Iris pigment epithelial cell (primary cell): ENCODE measurements at regions not wholly inside any gene's neighbourhood (a gene's known extent, or its start where the extent isn't known, plus 50 kb on each side); places are given as distances from the start of the nearest gene placed in this dataset.

Experiments used
- DNase-seq: peaks from one replicate; pipeline ENCODE4 v3.0.0-alpha.2; 2011; ENCODE audit warnings: low read depth

DNA sequence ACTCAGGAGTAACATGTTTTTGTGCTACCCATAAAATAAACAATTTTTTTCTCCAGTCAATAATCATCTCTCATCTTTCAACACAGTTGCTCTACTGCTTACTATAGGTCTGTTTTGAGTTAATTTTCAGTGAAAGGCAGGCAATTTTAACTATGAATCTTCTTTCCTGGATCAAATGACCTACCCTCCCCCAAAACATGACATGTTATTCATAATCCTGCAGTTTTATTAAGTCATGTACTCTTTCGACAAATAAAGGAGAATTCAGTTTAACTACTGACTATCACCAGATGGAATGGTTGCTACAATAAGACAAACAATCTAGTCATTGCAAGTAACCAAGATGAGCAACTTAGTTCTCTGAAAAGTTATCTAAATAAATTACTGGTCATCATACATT, 106.0 kb upstream of the FAR2 start:
- peak; percentile 35 for DNase-seq

- no peak for DNase-seq
Measured at GRCh38 chr12:29044799-29045198, 104.3 kb upstream of the FAR2 start.

- no peak for DNase-seq
Measured at GRCh38 chr12:29048787-29049186, 100.3 kb upstream of the FAR2 start.

GRCh38 chr12:29050503-29050902, 98.6 kb upstream of the FAR2 start:
- no peak for DNase-seq

- DNase-seq, result peak; percentile 51
Measured at GRCh38 chr12:29051221-29051620, 97.9 kb upstream of the FAR2 start.

DNA sequence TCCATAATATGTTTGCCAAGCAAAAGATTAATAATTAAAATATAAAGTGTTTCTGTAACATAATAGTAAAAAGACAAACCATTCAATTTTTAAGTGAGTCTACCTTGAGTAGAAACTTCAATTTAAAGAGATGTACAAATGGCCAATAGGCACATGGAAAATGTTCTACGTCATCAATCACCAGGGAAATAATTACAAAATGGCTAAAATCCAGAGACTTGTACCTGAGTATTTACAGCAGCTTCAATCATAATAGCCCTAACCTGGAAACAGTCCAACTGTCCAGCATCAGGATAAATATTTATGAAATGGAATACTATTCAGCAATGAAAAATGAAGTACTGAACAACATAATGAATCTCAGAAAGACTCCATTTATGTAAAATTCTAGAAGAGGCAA, 95.5 kb upstream of the FAR2 start:
- DNase-seq, result no peak

GRCh38 chr12:29054858-29055663, 94.0 kb upstream of the FAR2 start:
- peak; percentile 25 for DNase-seq

DNA sequence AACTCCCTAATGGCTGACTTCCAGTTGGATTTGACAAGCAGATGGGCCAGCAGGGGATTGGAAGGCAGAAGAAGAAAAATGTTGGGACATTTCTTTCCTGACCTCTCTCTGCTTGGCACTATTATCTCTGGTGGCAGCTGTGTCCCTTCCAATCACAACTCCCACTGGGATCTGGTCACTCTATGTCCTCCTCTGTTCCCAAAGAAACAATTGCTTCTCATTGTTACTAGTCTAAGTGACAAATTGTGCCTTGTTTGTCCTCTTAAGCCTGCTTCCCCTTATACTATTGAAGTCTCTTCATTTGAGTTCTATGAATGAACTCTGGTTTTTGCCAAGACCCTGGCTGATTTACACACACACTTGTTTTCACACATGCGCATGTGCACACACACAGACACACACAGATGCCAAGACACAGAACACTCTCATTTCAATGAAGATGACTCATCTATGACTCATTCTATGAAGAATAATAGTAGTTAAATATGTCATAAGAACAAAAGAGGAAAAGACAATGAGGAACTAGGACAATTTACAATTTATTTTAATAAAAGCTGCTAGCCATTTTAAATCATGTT, 83.0 kb upstream of the FAR2 start:
- DNase-seq, result peak; percentile 54

DNA sequence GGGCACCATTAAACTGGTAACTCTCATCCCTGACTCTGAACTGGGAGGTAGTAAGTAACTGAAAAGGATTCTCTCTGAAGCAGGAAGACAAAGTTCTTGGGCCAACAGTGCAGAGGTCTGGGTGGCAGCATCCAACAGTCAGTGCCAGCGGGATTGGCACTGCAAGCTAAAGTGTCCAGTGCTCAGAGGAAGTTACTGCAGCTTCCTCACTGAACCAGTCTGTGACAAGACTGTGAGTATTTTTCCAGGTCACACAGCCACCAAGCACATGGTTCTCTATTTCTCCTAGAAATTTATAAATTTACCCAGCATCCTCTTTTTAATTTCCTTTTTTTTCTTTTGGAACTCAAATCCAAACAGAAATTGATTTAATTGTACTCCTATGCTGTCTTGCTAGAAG, 81.6 kb upstream of the FAR2 start:
- no peak for DNase-seq

DNA sequence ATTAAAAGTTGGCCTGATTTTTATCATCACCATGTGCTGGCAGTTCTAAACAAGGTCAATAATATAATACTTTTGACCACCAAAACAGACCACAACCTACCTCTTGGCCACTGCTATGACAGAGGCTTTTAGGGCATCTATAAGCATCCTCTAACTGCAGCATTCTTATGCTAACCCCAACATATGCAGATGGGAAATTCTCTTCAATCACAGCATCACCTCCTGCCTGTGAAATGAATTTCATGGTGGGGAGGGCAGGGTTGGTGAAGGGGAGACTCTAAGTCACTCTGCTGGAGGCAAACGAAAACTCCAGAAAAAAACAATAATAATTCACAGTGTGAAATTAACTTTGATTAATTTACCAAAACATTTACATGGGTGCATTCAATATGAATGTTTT, 78.8 kb upstream of the FAR2 start:
- no peak for DNase-seq

GRCh38 chr12:29071099-29071498, 78.0 kb upstream of the FAR2 start:
- DNase-seq, result no peak

- peak; percentile 22 for DNase-seq
Measured at GRCh38 chr12:29072631-29073030, 76.4 kb upstream of the FAR2 start.

GRCh38 chr12:29073631-29074239, 75.3 kb upstream of the FAR2 start:
- DNase-seq, result peak; percentile 60

GRCh38 chr12:29081101-29081500, 68.0 kb upstream of the FAR2 start:
- DNase-seq, result no peak

DNA sequence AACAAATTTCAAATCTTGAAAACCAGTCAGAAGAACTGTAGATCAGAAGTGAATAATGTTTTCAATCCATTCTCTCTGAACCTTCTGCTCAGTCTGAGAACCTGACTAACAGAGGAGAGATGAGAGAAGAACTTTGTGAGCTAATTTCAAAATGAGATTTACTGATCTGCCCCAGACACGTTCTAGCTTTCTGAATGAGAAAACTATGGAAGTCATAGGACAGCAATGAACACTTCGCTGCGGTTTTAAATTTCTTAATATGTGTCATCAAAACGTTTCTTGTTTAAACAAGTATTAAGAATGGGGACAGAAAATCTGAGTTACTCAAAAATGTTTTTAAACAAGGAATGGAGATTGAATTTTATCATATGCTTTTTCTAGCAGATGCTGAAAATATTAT, 66.6 kb upstream of the FAR2 start:
- peak; percentile 44 for DNase-seq

- no peak for DNase-seq
Measured at GRCh38 chr12:29086325-29087271, 62.5 kb upstream of the FAR2 start.

DNA sequence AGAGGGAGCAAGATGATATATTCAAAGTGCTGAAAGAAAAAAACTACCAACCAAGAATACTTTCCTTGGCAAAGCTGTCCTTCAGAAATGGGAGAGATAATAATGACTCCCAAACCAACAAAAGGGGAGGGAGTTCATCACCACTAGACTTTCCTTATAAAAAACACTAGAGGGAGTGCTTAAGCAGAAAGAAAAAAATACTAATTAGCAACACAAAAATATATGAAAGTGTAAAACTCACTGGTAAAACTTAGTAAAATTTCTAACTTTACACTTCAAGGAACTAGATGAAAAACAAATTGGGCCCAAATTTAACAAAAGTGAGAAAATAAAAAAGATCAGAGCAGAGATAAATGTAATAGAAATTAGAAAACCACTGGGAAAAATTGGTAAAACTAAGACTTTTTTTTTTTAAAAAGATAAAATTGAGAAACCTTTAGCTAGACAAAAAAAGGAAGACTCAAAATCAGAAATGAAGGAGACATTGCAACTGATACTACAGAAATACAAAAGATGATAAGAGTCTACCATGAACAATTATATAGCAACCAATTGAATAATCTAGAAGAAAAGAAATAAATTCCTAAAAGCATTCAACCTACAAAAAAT, 60.4 kb upstream of the FAR2 start:
- peak; percentile 47 for DNase-seq
